ENCODE measurements at regions not wholly inside any gene's neighbourhood (a gene's known extent, or its start where the extent isn't known, plus 50 kb on each side); places are given as distances from the start of the nearest gene placed in this dataset.
"Not testable (repeated sequence)": the region's sequence is repeated elsewhere in the genome, so short reads cannot be mapped to it uniquely, and the experiment has no call there.

DNA sequence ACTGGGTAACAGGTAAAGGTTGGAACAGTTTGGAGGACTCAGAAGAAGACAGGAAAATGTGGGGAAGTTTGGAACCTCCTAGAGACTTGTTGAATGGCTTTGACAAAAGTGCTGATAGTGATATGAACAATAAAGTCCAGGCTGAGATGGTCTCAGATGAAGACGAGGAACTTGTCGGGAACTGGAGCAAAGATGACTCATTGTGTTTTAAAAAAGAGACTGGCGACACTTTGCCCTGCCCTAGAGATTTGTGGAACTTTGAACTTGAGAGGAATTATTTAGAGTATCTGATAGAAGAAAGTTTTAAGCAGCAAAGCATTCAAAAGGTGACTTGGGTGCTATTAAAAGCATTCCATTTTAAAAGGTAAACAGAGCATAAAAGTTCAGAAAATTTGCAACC, 90.6 kb upstream of the CD44 start:
- not testable (repeated sequence) for H3K9me2 ChIP-seq (ENCODE audit: insufficient read depth); H3K4me2 ChIP-seq; H3K4me3 Mint-ChIP-seq; H4K20me1 ChIP-seq (replicated peaks; ENCODE audit: insufficient read depth); H3K9me3 Mint-ChIP-seq; H3K4me3 ChIP-seq; H3K36me3 Mint-ChIP-seq (ENCODE audit: low read depth); ATAC-seq; H3K27me3 ChIP-seq (ENCODE audit: insufficient read depth); H2AFZ ChIP-seq; H3K79me2 ChIP-seq (replicated peaks; ENCODE audit: insufficient read depth); H3F3A ChIP-seq (replicated peaks; ENCODE audit: low read depth); H3K4me1 ChIP-seq (ENCODE audit: insufficient read depth); H3K27ac Mint-ChIP-seq; H3K27ac ChIP-seq (ENCODE audit: low read depth); H3K4me1 Mint-ChIP-seq; DNase-seq (ENCODE audit: low spot score); H3K36me3 ChIP-seq (ENCODE audit: insufficient read depth); H3K27me3 Mint-ChIP-seq (ENCODE audit: insufficient read depth, low read depth, poor library complexity)

DNA sequence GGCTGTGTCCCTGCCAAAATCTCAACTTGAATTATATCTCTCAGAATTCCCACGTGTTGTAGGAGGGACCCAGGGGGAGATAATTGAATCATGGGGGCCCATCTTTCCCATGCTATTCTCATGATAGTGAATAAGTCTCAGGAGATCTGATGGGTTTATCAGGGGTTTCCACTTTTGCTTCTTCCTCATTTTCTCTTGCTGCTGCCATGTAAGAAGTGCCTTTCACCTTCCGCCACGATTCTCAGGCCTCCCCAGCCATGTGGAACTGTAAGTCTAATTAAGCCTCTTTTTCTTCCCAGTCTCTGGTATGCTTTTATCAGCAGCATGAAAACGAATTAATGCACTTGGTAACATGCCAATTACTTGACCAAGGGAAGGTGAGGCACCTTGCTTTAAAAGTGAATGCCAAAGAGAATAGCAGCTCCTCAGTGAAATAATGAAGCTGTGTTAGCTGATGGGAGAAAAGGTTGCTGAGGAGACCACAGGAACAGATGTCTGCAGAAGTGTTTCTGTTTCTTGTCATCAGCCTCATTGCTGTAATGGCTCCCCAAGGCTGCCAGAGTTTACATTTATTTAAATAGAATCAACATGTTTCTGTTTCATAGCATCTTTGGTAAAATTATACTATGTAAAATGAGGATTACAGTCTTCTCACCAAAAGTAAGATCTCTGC, 89.0 kb upstream of the CD44 start:
- H3F3A ChIP-seq (replicated peaks; ENCODE audit: low read depth), result no peaks in the 10 kb centered on the region
- ATAC-seq, result no peak
- Mint-ChIP-seq H3K4me1 (no peaks in the 10 kb centered on the region), H3K9me3 (peaks cover 7% of the 10 kb centered on the region; the same call in 1 of the 3 replicates), H3K4me3 (no peak overlapping the region), H3K27me3 (ENCODE audit: insufficient read depth, low read depth, poor library complexity) (peaks cover under 1% of the 10 kb centered on the region), H3K36me3 (ENCODE audit: low read depth) (no peaks in the 10 kb centered on the region), H3K27ac (no peak overlapping the region)
- no peak overlapping the region for H3K27ac ChIP-seq (ENCODE audit: low read depth)
- no peak overlapping the region for H3K4me2 ChIP-seq
- TF ChIP-seq, protein P1, sequence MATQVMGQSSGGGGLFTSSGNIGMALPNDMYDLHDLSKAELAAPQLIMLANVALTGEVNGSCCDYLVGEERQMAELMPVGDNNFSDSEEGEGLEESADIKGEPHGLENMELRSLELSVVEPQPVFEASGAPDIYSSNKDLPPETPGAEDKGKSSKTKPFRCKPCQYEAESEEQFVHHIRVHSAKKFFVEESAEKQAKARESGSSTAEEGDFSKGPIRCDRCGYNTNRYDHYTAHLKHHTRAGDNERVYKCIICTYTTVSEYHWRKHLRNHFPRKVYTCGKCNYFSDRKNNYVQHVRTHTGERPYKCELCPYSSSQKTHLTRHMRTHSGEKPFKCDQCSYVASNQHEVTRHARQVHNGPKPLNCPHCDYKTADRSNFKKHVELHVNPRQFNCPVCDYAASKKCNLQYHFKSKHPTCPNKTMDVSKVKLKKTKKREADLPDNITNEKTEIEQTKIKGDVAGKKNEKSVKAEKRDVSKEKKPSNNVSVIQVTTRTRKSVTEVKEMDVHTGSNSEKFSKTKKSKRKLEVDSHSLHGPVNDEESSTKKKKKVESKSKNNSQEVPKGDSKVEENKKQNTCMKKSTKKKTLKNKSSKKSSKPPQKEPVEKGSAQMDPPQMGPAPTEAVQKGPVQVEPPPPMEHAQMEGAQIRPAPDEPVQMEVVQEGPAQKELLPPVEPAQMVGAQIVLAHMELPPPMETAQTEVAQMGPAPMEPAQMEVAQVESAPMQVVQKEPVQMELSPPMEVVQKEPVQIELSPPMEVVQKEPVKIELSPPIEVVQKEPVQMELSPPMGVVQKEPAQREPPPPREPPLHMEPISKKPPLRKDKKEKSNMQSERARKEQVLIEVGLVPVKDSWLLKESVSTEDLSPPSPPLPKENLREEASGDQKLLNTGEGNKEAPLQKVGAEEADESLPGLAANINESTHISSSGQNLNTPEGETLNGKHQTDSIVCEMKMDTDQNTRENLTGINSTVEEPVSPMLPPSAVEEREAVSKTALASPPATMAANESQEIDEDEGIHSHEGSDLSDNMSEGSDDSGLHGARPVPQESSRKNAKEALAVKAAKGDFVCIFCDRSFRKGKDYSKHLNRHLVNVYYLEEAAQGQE (IDR thresholded peaks at IDR 0.05; ENCODE audit: unreplicated experiment), result no peak
- TF ChIP-seq JUNB (IDR thresholded peaks at IDR 0.05; ENCODE audit: unreplicated experiment) (no peak), POLR2AphosphoS5 (IDR thresholded peaks at IDR 0.05; ENCODE audit: low read depth) (no peak), NANOG (IDR thresholded peaks at IDR 0.05; ENCODE audit: borderline replicate concordance) (no peak)
- TF ChIP-seq, protein P2, sequence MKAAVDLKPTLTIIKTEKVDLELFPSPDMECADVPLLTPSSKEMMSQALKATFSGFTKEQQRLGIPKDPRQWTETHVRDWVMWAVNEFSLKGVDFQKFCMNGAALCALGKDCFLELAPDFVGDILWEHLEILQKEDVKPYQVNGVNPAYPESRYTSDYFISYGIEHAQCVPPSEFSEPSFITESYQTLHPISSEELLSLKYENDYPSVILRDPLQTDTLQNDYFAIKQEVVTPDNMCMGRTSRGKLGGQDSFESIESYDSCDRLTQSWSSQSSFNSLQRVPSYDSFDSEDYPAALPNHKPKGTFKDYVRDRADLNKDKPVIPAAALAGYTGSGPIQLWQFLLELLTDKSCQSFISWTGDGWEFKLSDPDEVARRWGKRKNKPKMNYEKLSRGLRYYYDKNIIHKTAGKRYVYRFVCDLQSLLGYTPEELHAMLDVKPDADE (IDR thresholded peaks at IDR 0.05), result no peak
- no peaks in the 10 kb centered on the region for H3K27me3 ChIP-seq (ENCODE audit: insufficient read depth)
- H3K79me2 ChIP-seq (replicated peaks; ENCODE audit: insufficient read depth), result no peaks in the 10 kb centered on the region
- H3K4me1 ChIP-seq (ENCODE audit: insufficient read depth), result no peaks in the 10 kb centered on the region
- no peaks in the 10 kb centered on the region for H3K9me2 ChIP-seq (ENCODE audit: insufficient read depth)
- DNase-seq (ENCODE audit: low spot score), result no peak
- no peak overlapping the region; the same call in 1 of the 2 replicates for H2AFZ ChIP-seq
- H3K36me3 ChIP-seq (ENCODE audit: insufficient read depth), result no peaks in the 10 kb centered on the region
- no peaks in the 10 kb centered on the region for H4K20me1 ChIP-seq (replicated peaks; ENCODE audit: insufficient read depth)
- H3K4me3 ChIP-seq, result no peak overlapping the region

DNA sequence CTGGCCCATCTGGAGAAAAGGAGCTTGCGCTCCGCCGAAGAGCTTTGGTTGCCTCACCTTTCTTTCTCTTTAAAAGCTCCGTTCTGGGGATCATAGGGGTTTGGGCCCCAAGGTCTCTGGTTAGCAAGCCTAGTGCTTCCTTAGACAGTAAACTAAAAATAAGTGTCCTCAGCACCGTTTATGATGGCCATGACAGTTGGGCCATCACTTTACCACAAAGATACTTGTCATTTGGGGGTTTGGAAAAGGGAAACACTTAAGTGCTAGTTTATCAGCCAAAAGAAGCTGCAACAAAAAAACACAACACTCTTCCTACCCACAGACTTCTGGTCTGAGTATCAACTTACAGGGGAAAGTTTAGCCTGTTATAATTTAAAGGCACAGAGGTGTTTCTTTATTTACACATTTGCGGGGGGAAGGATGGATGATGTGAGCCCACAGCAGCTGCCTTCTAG, 88.4 kb upstream of the CD44 start:
- Histone ChIP-seq H3K4me3 (no peak overlapping the region), H3K79me2 (replicated peaks; ENCODE audit: insufficient read depth) (no peaks in the 10 kb centered on the region), H3K4me2 (no peak overlapping the region), H3K36me3 (ENCODE audit: insufficient read depth) (no peaks in the 10 kb centered on the region), H3K4me1 (ENCODE audit: insufficient read depth) (no peaks in the 10 kb centered on the region), H2AFZ (no peak overlapping the region; the same call in 1 of the 2 replicates), H3K27ac (ENCODE audit: low read depth) (no peak overlapping the region), H3K9me2 (ENCODE audit: insufficient read depth) (no peaks in the 10 kb centered on the region), H3K27me3 (ENCODE audit: insufficient read depth) (no peaks in the 10 kb centered on the region), H4K20me1 (replicated peaks; ENCODE audit: insufficient read depth) (no peaks in the 10 kb centered on the region), H3F3A (replicated peaks; ENCODE audit: low read depth) (no peaks in the 10 kb centered on the region)
- H3K27ac Mint-ChIP-seq, result no peak overlapping the region
- H3K27me3 Mint-ChIP-seq (ENCODE audit: insufficient read depth, low read depth, poor library complexity), result peaks cover 1% of the 10 kb centered on the region
- no peaks in the 10 kb centered on the region for H3K36me3 Mint-ChIP-seq (ENCODE audit: low read depth)
- no peak for ATAC-seq
- H3K4me3 Mint-ChIP-seq, result no peak overlapping the region
- H3K9me3 Mint-ChIP-seq, result peaks cover 7% of the 10 kb centered on the region; the same call in 1 of the 3 replicates
- no peak for DNase-seq (ENCODE audit: low spot score)
- H3K4me1 Mint-ChIP-seq, result no peaks in the 10 kb centered on the region; the same call in 2 of the 3 replicates
- TF ChIP-seq ZNF331 (CRISPR knock-in tag; IDR thresholded peaks at IDR 0.05; ENCODE audit: low read depth) (no peak), CREB1 (CRISPR knock-in tag; IDR thresholded peaks at IDR 0.05; ENCODE audit: low read depth) (no peak), POLR2AphosphoS5 (IDR thresholded peaks at IDR 0.05; ENCODE audit: low read depth) (no peak), ZNF114 (CRISPR knock-in tag; IDR thresholded peaks at IDR 0.05) (no peak)
- TF ChIP-seq, protein P3, sequence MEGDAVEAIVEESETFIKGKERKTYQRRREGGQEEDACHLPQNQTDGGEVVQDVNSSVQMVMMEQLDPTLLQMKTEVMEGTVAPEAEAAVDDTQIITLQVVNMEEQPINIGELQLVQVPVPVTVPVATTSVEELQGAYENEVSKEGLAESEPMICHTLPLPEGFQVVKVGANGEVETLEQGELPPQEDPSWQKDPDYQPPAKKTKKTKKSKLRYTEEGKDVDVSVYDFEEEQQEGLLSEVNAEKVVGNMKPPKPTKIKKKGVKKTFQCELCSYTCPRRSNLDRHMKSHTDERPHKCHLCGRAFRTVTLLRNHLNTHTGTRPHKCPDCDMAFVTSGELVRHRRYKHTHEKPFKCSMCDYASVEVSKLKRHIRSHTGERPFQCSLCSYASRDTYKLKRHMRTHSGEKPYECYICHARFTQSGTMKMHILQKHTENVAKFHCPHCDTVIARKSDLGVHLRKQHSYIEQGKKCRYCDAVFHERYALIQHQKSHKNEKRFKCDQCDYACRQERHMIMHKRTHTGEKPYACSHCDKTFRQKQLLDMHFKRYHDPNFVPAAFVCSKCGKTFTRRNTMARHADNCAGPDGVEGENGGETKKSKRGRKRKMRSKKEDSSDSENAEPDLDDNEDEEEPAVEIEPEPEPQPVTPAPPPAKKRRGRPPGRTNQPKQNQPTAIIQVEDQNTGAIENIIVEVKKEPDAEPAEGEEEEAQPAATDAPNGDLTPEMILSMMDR (conservative IDR thresholded peaks at IDR 0.05; ENCODE audit: low read depth in 2 of 2), result no peak
- TF ChIP-seq, protein P1 (IDR thresholded peaks at IDR 0.05; ENCODE audit: unreplicated experiment), result no peak

Data from GM23338 (cell line).